Stimulated activated CD4-positive, alpha-beta T cell treated with anti-CD3 and anti-CD28 coated beads, Interleukin-1b, Interleukin-23, amount 100 ng/mL, for 48 hours (primary cell): ENCODE measurements at regions not wholly inside any gene's neighbourhood (a gene's known extent, or its start where the extent isn't known, plus 50 kb on each side); places are given as distances from the start of the nearest gene placed in this dataset.
"Not testable (repeated sequence)": the region's sequence is repeated elsewhere in the genome, so short reads cannot be mapped to it uniquely, and the experiment has no call there.

Source experiments
- DNase-seq: peaks from one replicate; pipeline ENCODE4 v3.0.0-alpha.2; 2020

DNA sequence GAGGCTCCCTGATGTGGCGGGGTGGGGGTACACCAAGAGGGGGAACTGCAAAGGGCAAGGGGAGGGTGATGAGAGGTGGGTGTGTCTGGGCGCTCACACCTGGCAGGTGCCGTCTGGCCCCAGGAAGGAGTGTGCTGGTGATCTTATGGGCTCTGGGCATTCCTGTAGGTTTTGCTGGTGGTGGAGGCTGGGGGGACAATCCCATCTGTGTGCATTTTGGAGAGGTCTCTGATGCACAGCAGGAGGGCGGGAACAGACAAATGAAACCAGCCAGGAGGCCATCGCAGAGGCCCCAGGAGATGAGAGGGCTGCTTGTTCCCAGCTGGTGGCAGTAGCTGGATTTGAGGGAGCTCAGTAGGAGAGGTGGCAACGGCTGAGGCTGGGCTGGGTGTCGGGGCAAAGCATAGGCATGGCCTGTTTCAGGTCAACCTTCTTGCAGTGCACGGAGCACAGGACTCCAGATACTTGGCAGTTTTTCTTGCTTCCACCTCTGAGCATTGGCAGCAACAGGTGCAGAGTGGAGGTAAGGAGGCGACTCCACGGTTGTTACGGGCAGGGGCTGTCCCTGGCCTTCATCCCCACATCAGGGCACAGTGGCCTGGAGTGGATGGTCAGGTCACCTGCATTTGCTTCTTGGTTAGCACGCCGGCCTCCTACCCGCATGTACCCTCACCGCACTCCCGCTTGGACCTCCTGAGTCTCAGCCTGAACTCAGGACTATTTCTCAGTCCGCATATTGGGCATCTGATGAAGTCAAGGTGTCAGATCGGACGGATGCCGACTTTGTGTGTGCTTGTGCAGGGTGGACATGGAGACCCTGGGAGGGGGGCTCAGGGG, 194.2 kb upstream of the HDAC4 start:
- no peak for DNase-seq

DNA sequence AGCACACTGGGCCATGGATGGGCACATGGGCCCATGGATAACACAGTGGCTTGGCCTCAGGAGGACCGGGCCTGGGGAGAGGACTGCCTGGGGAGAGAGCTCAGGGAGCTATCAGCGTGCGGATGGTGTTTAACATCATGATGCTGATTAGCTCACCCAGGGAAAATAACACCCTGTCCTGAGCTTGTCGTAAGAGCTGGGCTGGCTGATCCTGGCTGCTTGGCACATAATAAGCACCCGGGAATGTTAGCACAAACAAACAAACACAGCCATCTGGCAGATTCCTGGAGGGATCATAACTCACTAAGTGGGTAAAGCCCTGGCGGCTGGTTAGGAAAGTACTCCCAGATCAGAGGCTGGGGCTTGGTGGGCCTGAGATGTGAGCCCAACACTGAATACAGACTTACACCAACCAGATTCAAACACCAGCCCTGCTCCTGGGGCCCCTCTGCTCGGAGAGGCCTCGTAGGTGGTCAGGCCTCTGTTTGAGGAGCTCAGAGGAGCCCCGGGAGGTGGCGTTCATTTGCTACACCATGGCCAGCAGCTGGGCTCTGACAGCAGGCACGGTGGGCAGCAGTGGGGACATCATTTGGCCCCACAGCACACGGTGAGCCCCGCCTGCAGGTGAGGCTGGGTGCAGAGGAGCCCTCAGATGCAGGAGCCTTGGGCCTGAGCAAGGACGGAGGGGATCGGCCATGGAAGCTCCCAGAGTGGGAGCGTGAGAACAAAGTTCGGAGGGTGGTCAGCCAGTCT, 193.4 kb upstream of the HDAC4 start:
- no peak for DNase-seq

DNA sequence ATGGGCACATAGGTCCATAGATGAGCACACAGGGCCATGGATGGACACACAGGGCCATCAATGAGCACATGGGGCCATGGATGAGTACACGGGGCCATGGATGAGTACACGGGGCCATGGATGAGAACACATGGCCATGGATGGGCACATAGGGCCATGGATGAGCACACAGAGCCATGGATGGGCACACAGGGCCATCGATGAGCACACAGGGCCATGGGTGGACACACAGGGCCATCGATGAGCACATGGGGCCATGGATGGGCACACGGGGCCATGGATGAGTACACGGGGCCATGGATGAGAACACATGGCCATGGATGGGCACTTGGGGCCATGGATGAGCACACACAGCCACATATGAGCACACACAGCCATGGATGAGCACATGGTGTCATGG, 192.6 kb upstream of the HDAC4 start:
- no peak for DNase-seq

DNA sequence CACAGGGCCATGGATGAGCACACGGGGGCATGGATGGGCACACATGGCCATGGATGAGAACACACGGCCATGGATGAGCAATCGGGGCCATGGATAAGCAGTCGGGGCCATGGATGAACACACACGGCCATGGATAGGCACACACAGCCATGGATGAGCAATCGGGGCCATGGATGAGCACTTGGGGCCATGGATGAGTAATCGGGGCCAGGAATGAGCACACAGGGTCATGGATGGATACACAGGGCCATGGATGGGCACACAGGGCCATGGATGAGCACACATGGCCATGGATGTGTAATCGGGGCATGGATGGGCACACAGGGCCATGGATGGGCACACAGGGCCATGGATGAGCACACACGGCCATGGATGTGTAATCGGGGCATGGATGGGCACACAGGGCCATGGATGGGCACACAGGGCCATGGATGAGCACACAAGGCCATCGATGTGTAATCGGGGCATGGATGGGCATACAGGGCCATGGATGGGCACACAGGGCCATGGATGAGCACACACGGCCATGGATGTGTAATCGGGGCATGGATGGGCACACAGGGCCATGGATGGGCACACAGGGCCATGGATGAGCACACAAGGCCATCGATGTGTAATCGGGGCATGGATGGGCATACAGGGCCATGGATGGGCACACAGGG, 191.9 kb upstream of the HDAC4 start:
- not testable (repeated sequence) for DNase-seq

DNA sequence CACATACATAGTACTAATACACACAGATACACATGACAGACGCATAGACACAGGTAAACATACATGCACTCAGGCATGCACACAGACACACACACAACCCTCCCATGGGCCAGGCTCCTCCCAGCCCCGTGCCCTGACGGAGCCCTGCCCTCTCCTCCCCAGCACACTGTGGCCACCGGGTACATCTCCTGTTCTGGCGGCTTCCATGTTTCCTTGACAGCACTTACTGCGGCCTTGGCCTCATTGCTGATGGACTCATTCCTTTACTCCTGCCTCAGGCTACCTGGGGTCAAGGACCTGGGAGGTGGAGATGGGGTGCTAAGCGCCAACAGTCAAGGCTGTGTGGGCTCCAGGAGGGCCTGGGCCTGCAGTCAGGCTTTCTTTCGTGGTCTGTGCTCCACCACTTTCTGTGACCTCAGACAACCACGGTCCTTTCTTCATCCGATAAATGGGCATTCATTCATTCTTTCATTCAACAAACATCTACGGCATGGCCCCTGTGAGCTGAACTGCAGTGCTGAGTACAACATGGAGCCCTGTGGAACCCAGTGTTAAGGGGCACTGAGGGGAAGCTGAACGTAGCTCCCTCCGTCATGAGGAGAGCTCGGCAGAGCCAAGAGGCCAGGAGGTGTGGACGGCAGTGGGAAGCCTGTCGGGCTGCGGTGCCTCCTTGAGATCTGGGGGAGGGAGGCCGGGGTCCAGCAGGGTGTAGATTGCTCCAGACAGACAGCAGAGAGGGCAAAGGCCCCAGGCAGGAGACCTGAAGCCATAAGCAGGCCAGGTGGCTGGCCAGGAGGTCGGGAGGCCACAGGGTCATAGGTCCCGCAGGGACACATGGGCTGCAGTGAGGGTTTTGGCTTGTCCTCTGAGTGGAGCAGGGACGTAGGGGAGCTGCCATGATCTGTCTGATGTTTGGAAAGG, 190.4 kb upstream of the HDAC4 start:
- no peak for DNase-seq

DNA sequence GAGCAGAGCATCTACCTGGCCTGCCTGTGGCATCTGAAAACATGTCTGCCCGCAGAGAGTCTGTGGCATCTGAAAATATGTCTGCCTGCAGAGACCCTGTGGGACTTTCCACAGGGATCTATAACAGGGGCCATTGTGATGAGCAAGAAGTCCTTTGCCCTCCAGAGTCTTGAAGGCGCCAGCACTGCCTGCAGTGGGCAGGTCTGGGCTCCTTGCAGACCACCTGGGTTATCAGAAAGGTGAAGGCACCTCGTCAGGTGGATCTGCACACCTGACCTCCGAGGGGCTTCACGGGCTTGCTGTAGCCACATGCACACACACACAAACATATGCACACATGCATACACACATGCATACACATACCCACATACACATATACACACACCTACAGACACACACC, 189.5 kb upstream of the HDAC4 start:
- no peak for DNase-seq

DNA sequence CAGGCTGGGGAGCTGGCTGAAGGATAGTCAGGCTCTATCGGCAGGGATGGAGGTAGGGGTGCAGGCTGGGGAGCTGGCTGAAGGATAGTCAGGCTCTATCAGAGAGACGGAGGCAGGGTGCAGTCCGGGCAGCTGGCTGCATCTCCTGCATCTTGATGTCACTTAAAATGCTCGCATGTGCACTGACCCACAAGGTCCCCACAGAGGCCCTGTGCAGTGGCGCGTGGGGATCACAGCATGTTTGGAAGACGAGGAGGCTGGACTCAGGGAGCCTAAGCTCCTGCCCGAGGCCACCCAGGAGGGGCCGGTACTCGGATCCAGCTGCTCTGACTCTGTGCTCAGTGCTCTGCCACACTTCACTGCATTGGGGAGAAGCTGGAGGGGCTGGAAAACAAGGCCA, 189.0 kb upstream of the HDAC4 start:
- DNase-seq, result no peak

DNA sequence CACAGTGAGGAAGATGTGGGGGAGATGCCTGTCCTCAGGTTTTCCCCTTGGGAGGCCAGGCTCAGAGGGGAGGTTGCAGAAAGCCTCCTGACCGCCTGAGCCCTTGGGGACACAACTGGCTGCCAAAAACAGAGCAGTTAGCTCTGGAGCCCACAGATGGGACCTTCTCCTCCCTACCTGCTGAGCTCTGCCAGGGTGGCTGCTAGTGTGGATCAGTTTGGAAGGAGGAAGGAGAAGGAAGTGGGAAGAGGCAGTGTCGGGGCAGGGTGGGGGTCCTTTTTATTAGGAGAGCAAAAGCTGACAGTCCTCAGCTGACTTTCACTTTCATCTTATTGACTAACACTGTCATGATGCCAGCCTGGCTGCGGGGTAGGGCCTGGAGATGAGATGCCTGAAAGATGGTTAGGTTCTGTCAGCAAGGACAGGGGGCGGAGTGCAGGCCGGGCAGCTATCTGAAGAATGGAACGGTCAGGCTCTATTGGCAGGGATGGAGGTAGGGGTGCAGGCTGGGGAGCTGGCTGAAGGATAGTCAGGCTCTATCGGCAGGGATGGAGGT, 188.5 kb upstream of the HDAC4 start:
- no peak for DNase-seq

DNA sequence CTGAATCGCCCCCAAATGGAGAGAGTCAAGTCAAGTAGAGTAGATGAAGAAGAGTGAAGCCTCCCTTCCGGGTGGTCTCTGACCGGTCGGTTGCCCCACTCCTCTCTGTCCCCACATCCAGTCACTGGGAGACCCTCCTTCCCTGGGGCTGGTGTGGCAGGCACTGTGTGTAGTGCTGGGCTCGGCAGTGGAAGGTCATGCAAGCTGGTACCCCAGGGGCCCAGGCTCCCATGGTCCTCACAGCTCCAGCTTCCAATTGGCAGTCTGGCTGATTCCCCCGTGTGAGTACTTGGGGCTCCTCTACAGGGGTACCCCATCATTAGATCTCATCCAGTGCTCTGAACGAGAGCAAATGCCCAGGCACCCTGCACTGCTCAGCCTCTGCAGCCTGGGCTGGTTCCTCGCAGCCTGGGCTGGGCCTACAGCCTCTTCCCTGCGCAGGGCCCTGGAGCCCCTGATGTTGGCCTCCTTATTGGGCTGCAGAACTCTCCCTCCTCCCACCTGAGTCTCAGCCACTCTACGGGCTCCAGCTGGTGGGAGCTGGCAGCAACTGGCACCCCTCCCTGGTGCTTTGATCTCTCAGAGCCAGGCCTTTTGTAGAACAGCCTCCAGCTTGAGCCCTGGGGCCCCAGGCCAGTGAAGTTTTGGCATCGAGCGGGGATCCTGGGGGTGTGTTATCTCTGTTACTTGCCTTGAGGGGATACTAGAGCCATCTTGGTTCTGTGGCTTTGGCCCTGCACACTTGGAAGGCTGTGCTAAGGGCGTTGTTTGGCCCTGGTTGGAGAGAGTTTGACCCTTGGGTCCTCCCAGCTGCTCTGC, 187.8 kb upstream of the HDAC4 start:
- no peak for DNase-seq

DNA sequence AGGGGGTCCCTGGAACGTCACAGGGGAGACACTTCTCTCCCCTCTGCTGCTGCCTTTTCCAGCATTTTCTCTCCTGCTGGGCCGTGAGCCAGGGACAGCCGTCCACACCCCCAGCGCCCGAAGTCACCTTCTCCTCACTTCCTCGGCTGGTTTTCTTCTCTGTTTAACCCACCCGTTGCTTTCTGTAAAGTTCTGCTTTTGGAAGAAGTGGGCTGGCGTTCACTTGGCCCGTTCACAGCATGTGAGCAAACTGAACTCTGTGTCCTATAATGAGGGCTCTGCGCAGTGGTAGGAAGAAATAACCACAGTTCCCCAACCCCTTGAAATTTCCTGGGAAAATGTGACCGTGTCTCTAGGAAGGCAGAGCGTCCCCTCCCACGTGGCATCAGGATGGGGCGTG, 187.0 kb upstream of the HDAC4 start:
- DNase-seq, result no peak

DNA sequence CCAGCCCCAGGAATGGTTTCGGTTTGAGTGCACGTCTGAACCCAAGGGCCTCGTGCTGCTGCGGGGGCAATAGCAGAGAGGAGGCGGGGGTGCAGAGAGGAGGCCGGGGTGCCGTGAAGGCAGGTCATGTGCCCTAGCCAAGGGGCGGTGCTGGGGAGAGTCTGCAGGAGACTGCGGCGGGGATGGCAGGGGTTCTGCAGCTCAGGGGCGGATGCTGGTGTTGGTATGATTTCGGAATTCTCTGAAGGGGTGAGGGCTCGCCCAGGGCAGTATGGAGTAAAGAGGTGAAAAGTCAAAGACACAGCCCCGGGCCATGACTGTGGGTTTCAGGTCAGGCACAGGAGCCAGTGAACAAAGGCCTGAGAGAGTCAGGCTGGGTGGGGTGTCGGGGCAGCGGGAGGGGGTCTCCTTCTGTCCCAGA, 186.5 kb upstream of the HDAC4 start:
- DNase-seq, result no peak

DNA sequence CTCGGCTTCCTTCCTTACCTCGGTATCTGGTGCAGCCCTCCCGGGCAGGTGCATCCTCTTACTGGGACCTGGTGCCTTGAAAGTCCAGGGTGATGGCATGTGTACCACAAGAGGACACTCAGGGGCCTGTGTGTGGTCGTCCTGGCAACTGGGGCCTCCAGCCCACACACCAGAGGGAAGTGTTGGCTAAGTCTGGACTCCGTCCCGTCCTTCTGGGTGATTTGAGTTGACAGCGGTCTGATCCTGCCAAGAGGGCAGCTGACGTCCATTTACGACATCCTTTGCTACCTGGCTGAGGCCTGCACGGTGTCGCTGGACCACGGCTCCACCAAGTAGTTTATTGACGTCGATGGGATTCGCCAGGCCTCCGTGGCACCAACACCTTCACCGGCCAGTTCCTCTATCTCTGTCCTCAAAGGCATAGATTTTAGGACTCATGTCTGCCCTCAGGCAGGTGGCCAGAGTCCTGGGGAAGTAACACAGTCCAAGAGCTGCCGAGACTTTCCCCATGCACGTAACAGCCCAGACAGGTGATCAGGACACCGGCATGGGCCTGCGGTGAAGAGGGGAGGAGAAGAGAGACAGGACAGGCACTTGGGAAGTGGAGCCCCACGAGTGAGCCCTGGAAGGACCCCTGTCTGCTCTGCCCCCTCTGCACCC, 186.0 kb upstream of the HDAC4 start:
- DNase-seq, result no peak

DNA sequence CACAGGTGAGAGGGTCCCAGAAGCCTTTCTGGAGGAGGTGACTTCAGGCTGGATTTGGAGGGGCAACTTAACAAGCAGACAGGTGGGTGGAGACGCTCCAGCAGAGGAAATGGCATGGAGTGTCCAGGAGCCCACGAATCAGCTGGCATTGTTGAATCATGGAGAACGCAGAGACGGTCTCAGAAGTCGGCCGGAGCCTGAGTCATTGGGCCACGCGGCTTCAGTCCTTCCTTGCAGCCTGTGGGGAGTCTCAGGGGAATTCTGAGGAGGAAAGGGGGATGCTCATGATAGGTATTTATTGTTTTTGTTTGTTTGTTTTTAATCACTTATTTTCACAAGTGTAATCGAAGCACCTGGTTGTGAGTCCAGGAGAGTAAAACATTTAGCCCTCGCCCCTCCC, 184.6 kb upstream of the HDAC4 start:
- DNase-seq, result no peak

DNA sequence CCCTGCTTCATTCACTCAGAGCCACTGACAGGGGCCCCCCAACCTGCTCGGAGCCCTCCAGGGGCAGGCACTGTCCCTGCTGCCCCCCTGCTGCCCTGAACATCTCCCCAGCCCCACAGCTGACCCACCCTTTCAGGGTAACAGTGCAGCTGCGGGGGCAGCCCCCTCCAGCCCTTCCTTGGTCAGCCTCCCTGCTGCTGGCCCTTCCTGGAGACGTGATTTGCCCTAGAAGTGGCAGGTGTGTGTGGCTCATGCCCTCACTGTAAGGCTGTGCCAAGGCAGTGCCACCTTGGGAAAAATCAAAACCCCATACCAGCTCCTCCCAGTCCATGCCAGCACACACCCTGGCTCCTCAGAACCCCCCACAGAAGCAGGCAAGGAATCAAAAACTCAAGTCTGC, 184.2 kb upstream of the HDAC4 start:
- no peak for DNase-seq

DNA sequence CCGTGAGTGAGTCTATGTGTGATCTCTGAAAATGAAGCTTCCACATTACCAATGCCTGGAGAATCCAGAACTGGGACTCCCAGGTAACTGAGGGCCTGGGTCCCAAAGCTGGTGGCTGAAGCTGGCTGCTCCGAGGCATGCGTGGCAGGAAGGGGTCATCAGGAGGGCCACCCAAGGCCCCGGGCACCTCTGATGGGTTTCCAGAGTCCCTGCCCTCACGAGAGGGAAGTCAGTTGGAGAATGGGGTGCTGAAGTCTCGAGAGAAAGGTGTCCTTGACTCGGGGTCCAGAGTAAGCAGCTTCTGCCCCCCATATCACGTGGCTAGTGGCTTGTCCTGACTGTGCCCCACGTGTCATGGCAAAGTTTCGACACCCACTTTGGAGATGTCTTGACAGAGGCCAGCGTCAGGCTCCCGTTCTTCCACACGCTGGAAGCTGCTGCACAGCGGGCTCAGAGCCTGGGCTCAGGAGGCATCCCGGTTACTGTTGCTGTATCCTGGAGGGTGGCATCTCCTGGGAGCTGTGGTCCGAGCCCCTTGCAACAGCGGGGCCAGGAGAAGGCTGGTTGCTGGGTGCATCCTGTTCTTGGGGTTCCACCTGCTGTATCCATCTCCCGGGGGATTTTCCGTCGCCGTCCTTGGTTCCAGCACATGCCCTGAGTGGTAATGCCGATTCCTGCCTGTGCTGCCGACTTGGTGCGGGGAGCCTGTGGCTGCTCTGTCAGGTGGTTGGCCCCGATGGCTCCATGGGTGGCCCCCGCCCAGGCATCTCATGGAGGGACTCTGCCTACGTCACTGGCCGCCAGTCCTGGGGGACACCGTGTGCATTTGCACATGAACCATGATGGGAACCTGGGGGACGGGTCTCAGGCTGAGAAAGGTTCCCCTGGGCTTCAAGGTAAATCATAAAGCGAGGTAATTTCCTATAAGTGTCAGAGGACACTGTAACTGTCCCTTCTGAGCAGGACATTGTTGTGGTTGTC, 183.3 kb upstream of the HDAC4 start:
- DNase-seq, result no peak

DNA sequence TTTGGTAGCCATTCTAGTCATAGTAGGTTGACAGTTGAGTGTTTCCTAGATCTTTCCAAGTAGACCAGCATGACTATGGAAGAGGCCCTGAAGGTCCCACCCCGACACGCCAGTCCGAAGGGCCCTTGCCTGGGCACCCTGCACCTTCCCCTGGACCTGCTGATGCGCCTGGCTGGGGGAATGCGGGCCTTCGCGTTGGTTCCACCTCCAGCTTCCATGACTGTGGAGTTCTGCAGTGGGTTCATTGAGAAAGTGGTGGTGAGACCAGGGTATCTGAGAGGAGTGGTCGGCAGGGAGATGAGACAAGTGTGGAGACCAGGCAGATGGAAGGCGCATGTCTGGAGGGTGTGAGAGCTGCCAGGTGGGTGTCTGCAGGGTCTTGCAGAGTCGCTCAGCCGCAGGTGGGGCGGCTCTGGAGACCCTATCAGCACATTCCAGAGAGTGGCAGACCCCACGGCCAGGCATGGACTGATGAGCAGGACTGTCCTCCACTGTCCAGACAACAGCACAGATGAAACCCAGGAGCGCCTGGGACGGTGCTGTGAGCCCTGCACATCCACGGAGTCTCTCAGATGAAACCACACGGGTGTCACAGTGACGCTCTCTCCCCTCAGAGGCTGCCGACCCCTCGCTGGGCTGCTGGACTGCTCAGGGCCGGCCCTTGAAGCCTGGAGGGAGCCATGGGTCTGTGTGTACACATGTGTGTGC, 182.5 kb upstream of the HDAC4 start:
- DNase-seq, result no peak

DNA sequence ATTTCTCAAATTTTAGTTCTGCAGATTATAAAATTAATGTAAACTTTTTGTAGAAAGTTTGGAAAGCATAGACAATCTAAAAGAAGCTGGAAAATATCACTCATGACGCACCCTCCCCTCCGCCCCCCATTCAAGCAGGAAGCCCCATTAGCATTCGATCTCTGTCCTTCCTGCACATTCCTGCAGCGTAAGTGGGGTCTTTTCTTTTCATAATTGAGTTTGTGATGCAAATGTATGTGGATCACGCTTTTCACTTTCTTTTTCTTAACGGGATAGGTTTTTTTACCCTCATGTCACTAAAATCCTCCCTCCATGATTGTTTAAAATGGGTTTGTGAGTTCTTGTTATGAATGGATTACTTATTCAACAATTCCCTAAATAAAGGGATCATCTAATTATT, 181.7 kb upstream of the HDAC4 start:
- DNase-seq, result no peak

DNA sequence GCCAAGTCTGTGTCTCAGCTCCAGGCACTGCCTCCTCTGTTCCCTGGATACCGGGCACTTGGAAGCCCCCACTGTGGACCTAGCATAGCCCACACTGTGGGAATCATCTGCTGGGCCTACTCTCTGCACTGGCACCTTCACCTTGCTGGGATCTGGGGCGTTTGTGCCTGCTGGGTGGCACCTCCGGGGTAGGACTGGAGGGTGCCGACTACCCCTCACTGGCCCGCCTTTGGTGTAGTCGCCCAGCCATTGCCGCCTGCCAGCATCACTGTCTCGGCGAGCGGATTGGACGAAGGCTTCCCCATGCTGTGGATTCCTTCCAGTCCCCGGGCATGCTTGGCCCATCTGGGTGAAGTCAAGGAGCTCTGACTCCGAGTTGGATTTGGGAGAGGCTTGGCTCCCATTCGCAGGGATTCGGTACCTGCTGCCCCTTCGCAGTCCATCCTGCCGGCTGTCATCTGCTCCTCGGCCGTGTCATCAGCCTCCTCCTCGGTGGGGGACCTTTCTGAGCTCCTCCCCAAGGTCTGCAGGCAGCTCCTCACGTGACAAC, 180.6 kb upstream of the HDAC4 start:
- DNase-seq, result no peak

DNA sequence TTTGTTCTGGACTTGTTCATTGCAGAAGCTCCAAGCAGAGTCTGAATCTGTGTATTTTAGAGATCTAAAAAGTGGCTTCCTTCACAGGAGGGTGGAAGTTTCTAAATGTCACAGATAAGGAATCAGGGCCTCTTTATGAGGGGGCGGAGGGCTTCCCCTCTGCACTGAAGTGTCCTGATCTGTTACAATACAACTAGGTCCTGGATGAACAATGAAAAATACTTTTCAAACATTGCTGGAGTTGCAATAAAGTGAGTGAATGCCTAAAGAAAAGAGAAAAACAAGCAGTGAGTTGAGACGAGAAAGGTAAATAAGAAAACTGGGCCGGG, 179.3 kb upstream of the HDAC4 start:
- no peak for DNase-seq
